ENCODE measurements at regions not wholly inside any gene's neighbourhood (a gene's known extent, or its start where the extent isn't known, plus 50 kb on each side); places are given as distances from the start of the nearest gene placed in this dataset.

GRCh38 chrX:88355252-88355651 lies 391.8 kb upstream of the CPXCR1 start:
- TF ChIP-seq, protein P1, sequence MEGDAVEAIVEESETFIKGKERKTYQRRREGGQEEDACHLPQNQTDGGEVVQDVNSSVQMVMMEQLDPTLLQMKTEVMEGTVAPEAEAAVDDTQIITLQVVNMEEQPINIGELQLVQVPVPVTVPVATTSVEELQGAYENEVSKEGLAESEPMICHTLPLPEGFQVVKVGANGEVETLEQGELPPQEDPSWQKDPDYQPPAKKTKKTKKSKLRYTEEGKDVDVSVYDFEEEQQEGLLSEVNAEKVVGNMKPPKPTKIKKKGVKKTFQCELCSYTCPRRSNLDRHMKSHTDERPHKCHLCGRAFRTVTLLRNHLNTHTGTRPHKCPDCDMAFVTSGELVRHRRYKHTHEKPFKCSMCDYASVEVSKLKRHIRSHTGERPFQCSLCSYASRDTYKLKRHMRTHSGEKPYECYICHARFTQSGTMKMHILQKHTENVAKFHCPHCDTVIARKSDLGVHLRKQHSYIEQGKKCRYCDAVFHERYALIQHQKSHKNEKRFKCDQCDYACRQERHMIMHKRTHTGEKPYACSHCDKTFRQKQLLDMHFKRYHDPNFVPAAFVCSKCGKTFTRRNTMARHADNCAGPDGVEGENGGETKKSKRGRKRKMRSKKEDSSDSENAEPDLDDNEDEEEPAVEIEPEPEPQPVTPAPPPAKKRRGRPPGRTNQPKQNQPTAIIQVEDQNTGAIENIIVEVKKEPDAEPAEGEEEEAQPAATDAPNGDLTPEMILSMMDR (IDR thresholded peaks at IDR 0.05): no peak
- no peak for TF ChIP-seq POLR2A (IDR thresholded peaks at IDR 0.05)

All from Peyer's patch (tissue), 4 donors.